Ovary (tissue), 3 donors: ENCODE measurements at regions not wholly inside any gene's neighbourhood (a gene's known extent, or its start where the extent isn't known, plus 50 kb on each side); places are given as distances from the start of the nearest gene placed in this dataset.

Experiments
- CTCF ChIP-seq, 3 donors: fragments of 450-650 bp in 2 of 3; fragments of 200-600 bp in 1 of 3; IDR thresholded peaks; one replicate each; pipeline versions ENCODE4 v1.5.1 to v1.8.0; 2016 to 2022; ENCODE audit warnings: antibody characterized with exemption in 3 of 3, mild to moderate bottlenecking in 1 of 3
- EP300 ChIP-seq: sonication (generic); formaldehyde crosslinking; IDR thresholded peaks from one replicate; pipeline ENCODE4 v1.6.1; 2017; ENCODE audit warnings: antibody characterized with exemption
- POLR2A ChIP-seq: fragments of 450-650 bp; IDR thresholded peaks from one replicate; pipeline ENCODE4 v1.6.1; 2017; ENCODE audit warnings: antibody characterized with exemption, mild to moderate bottlenecking, moderate library complexity
- donor health status: DM: no; HTN: no; CAD: no.

- TF ChIP-seq CTCF (IDR thresholded peaks at IDR 0.05) (no peak), POLR2A (no peak), EP300 (no peak)
Measured at GRCh38 chr1:212207118-212207517, 78.1 kb upstream of the PPP2R5A start.
